ENCODE measurements at regions not wholly inside any gene's neighbourhood (a gene's known extent, or its start where the extent isn't known, plus 50 kb on each side); places are given as distances from the start of the nearest gene placed in this dataset.

DNA sequence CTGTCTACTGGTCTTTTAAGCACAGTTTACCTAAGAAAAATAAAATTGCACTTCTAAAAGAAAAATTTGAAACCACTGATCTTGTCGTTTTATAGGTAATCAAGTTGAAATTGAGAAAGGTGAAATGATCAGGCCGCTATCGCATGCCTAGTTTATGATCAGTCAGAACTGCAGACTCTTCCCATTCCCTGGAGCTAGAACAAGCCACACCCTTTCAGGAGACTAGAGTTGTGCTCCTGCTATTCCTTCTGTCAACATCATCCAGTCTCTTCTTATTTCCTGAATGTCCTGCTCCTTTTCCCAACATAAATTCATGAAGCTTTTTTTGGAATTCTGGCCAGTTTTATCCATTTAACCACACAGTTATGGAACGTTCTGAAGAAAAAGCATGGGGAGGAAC lies 135.1 kb downstream of the SLC7A11 start:
- Histone ChIP-seq H3K36me3 (ENCODE audit: control insufficient read depth, insufficient read depth, low read length) (no peaks in the 10 kb centered on the region), H3K9me3 (ENCODE audit: control insufficient read depth, insufficient read depth, low read depth, low read length) (no peaks in the 10 kb centered on the region), H3K4me3 (ENCODE audit: low read depth in 2 of 2, low read length in 2 of 2) (no peak overlapping the region), H3K4me1 (ENCODE audit: control insufficient read depth, insufficient read depth, low read length) (no peaks in the 10 kb centered on the region), H3K27me3 (ENCODE audit: control insufficient read depth, insufficient read depth, low read length) (no peaks in the 10 kb centered on the region), H3K27ac (ENCODE audit: low read length) (no peak overlapping the region)
- ChIA-PET POLR2A (no interaction called here), CTCF (no interaction called here)
- in situ Hi-C loops (cut with HindIII; ENCODE audit: low pct_unique_long_range_greater_than_20kb, low sequenced_read_pairs): no loop called here
- TF ChIP-seq, protein P1, sequence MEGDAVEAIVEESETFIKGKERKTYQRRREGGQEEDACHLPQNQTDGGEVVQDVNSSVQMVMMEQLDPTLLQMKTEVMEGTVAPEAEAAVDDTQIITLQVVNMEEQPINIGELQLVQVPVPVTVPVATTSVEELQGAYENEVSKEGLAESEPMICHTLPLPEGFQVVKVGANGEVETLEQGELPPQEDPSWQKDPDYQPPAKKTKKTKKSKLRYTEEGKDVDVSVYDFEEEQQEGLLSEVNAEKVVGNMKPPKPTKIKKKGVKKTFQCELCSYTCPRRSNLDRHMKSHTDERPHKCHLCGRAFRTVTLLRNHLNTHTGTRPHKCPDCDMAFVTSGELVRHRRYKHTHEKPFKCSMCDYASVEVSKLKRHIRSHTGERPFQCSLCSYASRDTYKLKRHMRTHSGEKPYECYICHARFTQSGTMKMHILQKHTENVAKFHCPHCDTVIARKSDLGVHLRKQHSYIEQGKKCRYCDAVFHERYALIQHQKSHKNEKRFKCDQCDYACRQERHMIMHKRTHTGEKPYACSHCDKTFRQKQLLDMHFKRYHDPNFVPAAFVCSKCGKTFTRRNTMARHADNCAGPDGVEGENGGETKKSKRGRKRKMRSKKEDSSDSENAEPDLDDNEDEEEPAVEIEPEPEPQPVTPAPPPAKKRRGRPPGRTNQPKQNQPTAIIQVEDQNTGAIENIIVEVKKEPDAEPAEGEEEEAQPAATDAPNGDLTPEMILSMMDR (IDR thresholded peaks at IDR 0.05): no peak
- TF ChIP-seq SIN3A (IDR thresholded peaks at IDR 0.05; ENCODE audit: borderline replicate concordance, insufficient read depth, low read depth, low read length) (no peak), TCF7L2 (IDR thresholded peaks at IDR 0.05; ENCODE audit: low read depth, low read length) (no peak), POLR2AphosphoS5 (IDR thresholded peaks at IDR 0.05; ENCODE audit: low read depth, low read length) (no peak)
- TF ChIP-seq, protein P2, sequence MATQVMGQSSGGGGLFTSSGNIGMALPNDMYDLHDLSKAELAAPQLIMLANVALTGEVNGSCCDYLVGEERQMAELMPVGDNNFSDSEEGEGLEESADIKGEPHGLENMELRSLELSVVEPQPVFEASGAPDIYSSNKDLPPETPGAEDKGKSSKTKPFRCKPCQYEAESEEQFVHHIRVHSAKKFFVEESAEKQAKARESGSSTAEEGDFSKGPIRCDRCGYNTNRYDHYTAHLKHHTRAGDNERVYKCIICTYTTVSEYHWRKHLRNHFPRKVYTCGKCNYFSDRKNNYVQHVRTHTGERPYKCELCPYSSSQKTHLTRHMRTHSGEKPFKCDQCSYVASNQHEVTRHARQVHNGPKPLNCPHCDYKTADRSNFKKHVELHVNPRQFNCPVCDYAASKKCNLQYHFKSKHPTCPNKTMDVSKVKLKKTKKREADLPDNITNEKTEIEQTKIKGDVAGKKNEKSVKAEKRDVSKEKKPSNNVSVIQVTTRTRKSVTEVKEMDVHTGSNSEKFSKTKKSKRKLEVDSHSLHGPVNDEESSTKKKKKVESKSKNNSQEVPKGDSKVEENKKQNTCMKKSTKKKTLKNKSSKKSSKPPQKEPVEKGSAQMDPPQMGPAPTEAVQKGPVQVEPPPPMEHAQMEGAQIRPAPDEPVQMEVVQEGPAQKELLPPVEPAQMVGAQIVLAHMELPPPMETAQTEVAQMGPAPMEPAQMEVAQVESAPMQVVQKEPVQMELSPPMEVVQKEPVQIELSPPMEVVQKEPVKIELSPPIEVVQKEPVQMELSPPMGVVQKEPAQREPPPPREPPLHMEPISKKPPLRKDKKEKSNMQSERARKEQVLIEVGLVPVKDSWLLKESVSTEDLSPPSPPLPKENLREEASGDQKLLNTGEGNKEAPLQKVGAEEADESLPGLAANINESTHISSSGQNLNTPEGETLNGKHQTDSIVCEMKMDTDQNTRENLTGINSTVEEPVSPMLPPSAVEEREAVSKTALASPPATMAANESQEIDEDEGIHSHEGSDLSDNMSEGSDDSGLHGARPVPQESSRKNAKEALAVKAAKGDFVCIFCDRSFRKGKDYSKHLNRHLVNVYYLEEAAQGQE (IDR thresholded peaks at IDR 0.05; ENCODE audit: insufficient read depth in 1 of 2, low read depth in 2 of 2, low read length in 1 of 2): no peak
- BruUV-seq (replicated peaks): no TSS peak
- DNase-seq (ENCODE audit: low read depth, low spot score) (no peak), ATAC-seq (no peak)
- intact Hi-C loops (cut with micrococcal nuclease; ENCODE audit: unreplicated experiment): no loop called here

DNA sequence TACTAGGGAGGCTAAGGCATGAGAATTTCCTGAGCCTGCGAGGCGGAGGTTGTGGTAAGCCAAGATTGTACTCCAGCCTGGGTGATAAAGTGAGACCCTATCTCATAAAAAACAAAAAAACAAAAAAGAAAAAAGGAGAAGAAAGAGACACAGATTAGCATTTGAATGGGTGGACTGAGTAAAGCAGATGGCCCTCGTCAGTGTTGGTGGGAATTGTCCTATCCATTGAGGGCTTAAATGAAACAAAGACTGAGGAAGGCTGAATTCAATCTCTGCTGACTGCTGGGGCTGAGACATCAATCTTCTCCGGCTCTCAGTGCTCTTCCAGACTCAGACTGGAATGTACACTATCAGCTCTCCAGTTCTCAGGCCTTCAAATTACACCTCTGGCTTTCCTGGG lies 136.8 kb downstream of the SLC7A11 start:
- no TSS peak for BruUV-seq (replicated peaks)
- intact Hi-C loops (cut with micrococcal nuclease; ENCODE audit: unreplicated experiment) (no loop called here), in situ Hi-C loops (cut with HindIII; ENCODE audit: low pct_unique_long_range_greater_than_20kb, low sequenced_read_pairs) (no loop called here)
- Histone ChIP-seq H3K27me3 (ENCODE audit: control insufficient read depth, insufficient read depth, low read length) (no peaks in the 10 kb centered on the region), H3K27ac (ENCODE audit: low read length) (no peak overlapping the region), H3K4me1 (ENCODE audit: control insufficient read depth, insufficient read depth, low read length) (no peaks in the 10 kb centered on the region), H3K4me3 (ENCODE audit: low read depth in 2 of 2, low read length in 2 of 2) (no peak overlapping the region), H3K9me3 (ENCODE audit: control insufficient read depth, insufficient read depth, low read depth, low read length) (no peaks in the 10 kb centered on the region), H3K36me3 (ENCODE audit: control insufficient read depth, insufficient read depth, low read length) (no peaks in the 10 kb centered on the region)
- DNase-seq (ENCODE audit: low read depth, low spot score): no peak
- ChIA-PET CTCF (no interaction called here), POLR2A (no interaction called here)
- no peak for TF ChIP-seq TCF7L2 (IDR thresholded peaks at IDR 0.05; ENCODE audit: low read depth, low read length)
- no peak for TF ChIP-seq SIN3A (IDR thresholded peaks at IDR 0.05; ENCODE audit: borderline replicate concordance, insufficient read depth, low read depth, low read length)
- TF ChIP-seq, protein P2 (IDR thresholded peaks at IDR 0.05; ENCODE audit: insufficient read depth in 1 of 2, low read depth in 2 of 2, low read length in 1 of 2): no peak
- no peak for TF ChIP-seq POLR2AphosphoS5 (IDR thresholded peaks at IDR 0.05; ENCODE audit: low read depth, low read length)
- TF ChIP-seq, protein P1 (IDR thresholded peaks at IDR 0.05): no peak
- ATAC-seq: no peak

Data from Panc1 (cell line).